ENCODE measurements at regions not wholly inside any gene's neighbourhood (a gene's known extent, or its start where the extent isn't known, plus 50 kb on each side); places are given as distances from the start of the nearest gene placed in this dataset.

- H3K27me3 ChIP-seq (replicated peaks; ENCODE audit: control insufficient read depth, insufficient read depth, low read length) = no peaks in the 10 kb centered on the region
- H3K4me3 ChIP-seq (ENCODE audit: low read depth, low read length) = no peak overlapping the region
- ChIA-PET POLR2A (no interaction called here), CTCF (no interaction called here)
- no peaks in the 10 kb centered on the region for H3K9me3 ChIP-seq
- DNase-seq = no peak
- H3K4me1 ChIP-seq = no peaks in the 10 kb centered on the region
- H3K9me3 Mint-ChIP-seq (ENCODE audit: unreplicated experiment) = no peaks in the 10 kb centered on the region
- TF ChIP-seq CTCF (IDR thresholded peaks at IDR 0.05; ENCODE audit: insufficient read depth in 1 of 2, low read depth in 1 of 2, low read length in 1 of 2, severe bottlenecking in 1 of 2, unreplicated experiment in 1 of 2) = no peak
- H3K4me1 Mint-ChIP-seq (ENCODE audit: low read depth, unreplicated experiment) = peaks cover 7% of the 10 kb centered on the region
- H3K4me3 Mint-ChIP-seq (ENCODE audit: unreplicated experiment) = no peak overlapping the region
- H3K36me3 ChIP-seq (ENCODE audit: control insufficient read depth, insufficient read depth, low read length) = no peaks in the 10 kb centered on the region
- BruUV-seq (replicated peaks) = no TSS peak
- no peaks in the 10 kb centered on the region for H3K36me3 Mint-ChIP-seq (ENCODE audit: insufficient read depth, unreplicated experiment)
- intact Hi-C loops (cut with micrococcal nuclease; ENCODE audit: unreplicated experiment) = no loop called here
- no peak overlapping the region for H3K27ac Mint-ChIP-seq (ENCODE audit: unreplicated experiment)
- no peaks in the 10 kb centered on the region for H3K27me3 Mint-ChIP-seq (ENCODE audit: insufficient read depth, unreplicated experiment)
These were observed 133.6 kb downstream of the DDX1 start for GRCh38 chr2:15725101-15725781.

- Histone ChIP-seq H3K27me3 (replicated peaks; ENCODE audit: control insufficient read depth, insufficient read depth, low read length) (no peaks in the 10 kb centered on the region), H3K4me1 (0 out of 2 replicates have a peak, but pooled peaks cover 3% of the 10 kb centered on the region), H3K4me3 (ENCODE audit: low read depth, low read length) (no peak overlapping the region), H3K9me3 (no peaks in the 10 kb centered on the region), H3K36me3 (ENCODE audit: control insufficient read depth, insufficient read depth, low read length) (no peaks in the 10 kb centered on the region)
- ChIA-PET POLR2A (no interaction called here), CTCF (no interaction called here)
- H3K27me3 Mint-ChIP-seq (ENCODE audit: insufficient read depth, unreplicated experiment) = no peaks in the 10 kb centered on the region
- H3K9me3 Mint-ChIP-seq (ENCODE audit: unreplicated experiment) = no peaks in the 10 kb centered on the region
- BruUV-seq (replicated peaks) = no TSS peak
- H3K4me1 Mint-ChIP-seq (ENCODE audit: low read depth, unreplicated experiment) = peaks cover 11% of the 10 kb centered on the region
- intact Hi-C loops (cut with micrococcal nuclease; ENCODE audit: unreplicated experiment) = no loop called here
- TF ChIP-seq CTCF (IDR thresholded peaks at IDR 0.05; ENCODE audit: insufficient read depth in 1 of 2, low read depth in 1 of 2, low read length in 1 of 2, severe bottlenecking in 1 of 2, unreplicated experiment in 1 of 2) = no peak
- H3K27ac Mint-ChIP-seq (ENCODE audit: unreplicated experiment) = no peak overlapping the region
- DNase-seq = no peak
- H3K36me3 Mint-ChIP-seq (ENCODE audit: insufficient read depth, unreplicated experiment) = no peaks in the 10 kb centered on the region
- no peak overlapping the region for H3K4me3 Mint-ChIP-seq (ENCODE audit: unreplicated experiment)
These were observed 134.1 kb downstream of the DDX1 start for GRCh38 chr2:15725782-15726112.

DNA sequence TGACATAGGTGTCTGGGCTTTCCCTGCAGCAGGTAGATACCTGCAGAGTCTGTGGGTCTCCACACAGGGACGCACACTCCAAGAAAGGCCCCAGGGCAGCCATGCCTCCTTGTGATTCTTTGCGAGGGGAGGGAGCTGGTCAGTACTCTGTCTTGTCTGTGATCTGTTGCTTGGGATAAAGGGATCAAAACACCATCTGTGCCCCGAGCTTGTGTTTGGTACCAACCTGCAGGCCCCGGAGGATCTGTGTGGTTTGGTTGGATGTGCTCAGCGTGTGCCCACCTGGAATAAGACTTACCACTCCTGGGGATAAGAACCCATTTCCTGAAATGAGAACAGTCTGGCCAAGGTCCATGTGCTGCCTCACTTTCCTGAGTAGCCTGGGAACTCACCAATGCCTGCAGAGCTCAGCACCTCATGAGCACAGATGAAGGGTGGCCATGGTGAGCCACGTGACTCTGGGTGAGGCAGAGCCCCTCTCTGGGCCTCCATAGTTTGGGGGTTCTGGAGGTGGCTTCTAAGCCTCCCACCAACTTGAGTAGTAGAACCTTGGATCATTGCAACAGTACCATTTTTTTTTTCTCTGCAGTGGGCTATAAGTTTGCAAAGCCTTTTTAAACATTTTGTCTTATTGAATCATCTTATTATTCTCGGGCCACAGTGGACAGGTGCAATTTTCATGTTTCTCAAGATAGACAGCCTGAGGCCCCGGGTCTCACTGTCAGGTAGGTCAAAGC lies 134.8 kb downstream of the DDX1 start:
- H3K27me3 ChIP-seq (replicated peaks; ENCODE audit: control insufficient read depth, insufficient read depth, low read length) = no peaks in the 10 kb centered on the region

More for the DNA sequence above, 134.8 kb downstream of the DDX1 start:
- H3K9me3 Mint-ChIP-seq (ENCODE audit: unreplicated experiment) = no peaks in the 10 kb centered on the region
- H3K27ac Mint-ChIP-seq (ENCODE audit: unreplicated experiment) = no peak overlapping the region
- no peak for TF ChIP-seq CTCF (IDR thresholded peaks at IDR 0.05; ENCODE audit: insufficient read depth in 1 of 2, low read depth in 1 of 2, low read length in 1 of 2, severe bottlenecking in 1 of 2, unreplicated experiment in 1 of 2)
- H3K36me3 Mint-ChIP-seq (ENCODE audit: insufficient read depth, unreplicated experiment) = no peaks in the 10 kb centered on the region
- BruUV-seq (replicated peaks) = no TSS peak
- no peaks in the 10 kb centered on the region for H3K27me3 Mint-ChIP-seq (ENCODE audit: insufficient read depth, unreplicated experiment)
- no peaks in the 10 kb centered on the region for H3K36me3 ChIP-seq (ENCODE audit: control insufficient read depth, insufficient read depth, low read length)
- H3K9me3 ChIP-seq = no peaks in the 10 kb centered on the region
- no peak for DNase-seq
- ChIA-PET POLR2A (no interaction called here), CTCF (interaction anchor here (0.7 kb wide), 1 partner anchor 11 kb away, joined by 3 read pairs; no protein-coding TSS in a partner anchor)
- H3K4me3 Mint-ChIP-seq (ENCODE audit: unreplicated experiment) = no peak overlapping the region
- no peak overlapping the region for H3K4me3 ChIP-seq (ENCODE audit: low read depth, low read length)
- intact Hi-C loops (cut with micrococcal nuclease; ENCODE audit: unreplicated experiment) = no loop called here
- H3K4me1 ChIP-seq = 0 out of 2 replicates have a peak, but pooled peaks cover 3% of the 10 kb centered on the region
- H3K4me1 Mint-ChIP-seq (ENCODE audit: low read depth, unreplicated experiment) = peaks cover 11% of the 10 kb centered on the region
